ENCODE measurements at regions not wholly inside any gene's neighbourhood (a gene's known extent, or its start where the extent isn't known, plus 50 kb on each side); places are given as distances from the start of the nearest gene placed in this dataset.

DNA sequence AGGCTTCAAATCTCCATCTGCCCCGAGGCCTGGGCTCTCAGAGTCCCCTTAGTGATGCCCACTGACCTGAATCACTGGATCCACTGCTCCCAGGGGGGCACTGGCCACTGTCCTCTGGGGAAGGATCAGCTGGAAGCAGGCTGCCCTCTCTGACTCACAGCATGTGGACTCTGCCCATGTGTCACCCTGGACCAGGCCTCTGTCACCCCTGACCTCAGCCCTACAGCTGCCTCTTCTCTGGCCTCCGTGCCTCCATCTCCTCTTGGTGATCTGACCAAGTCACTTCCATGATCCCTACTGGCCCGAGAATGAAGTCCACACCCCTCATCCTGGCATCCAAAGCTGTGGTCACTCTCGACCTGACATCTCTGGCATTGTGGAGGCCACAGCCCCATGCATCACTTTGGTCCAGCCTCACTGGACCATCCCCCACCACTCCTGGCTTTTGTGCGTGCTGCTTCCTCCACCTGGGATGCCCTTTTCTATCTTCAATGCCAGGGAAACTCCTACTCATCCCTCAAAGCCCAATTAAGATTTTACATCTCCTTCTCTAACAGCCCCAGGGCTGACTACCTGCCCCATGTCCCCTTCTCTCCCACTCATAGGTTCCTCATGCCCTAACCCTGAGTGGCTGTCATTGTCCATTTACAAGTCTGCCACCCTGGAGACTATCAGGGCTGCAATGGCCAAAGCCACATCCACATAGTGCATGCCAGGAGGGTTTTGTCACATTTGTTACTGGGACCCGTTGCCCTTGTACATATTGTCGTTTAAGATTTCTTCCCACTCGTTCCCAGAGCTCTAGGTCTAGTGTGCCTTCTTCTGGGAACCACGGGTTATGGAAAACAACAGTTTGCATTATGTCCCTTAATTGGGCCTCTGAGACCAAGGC is 685.0 kb downstream of the MATN1 start:
- no peak for DNase-seq (ENCODE audit: low spot score)

DNA sequence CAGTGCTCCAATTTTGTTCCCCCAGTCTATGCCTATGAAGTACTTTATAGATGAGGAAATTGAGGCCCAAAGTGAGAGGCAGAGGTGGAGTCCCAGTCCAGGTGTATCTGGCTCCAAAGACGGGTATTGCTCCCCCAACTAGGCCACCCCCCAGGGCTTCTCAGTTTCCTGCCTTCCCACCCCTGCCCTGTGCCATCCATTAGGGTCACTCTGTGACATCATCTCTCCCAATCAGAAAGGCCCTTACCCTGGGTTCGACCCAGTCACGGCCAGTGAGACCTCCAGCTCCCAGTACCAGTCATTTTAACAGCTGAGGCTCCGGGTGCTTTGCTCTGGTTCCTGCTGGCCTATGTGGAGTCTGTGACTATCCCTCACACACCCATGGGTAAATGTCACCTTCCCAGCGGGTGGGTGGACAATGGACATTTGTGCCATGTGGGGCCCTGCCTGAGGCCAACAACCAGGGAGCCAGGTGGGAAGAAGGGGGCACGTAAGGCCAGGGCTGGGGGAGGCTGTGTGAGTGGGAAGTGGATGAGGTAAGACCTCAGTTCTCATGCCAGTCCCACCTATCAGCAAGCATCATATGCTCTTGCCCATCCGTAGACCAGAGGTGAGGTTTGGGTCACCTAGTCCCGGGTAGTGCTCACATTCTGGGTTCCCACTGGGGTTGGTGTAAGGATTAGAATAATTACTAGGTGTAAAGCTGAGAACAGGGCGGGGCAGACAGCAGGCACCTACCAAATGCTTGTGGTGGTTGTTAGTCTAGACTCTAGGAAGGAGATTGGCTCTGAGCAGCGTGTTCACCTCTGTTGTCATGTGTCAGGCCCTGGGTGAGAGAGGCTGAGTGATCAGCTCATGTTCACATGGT is 685.9 kb downstream of the MATN1 start:
- no peak for DNase-seq (ENCODE audit: low spot score)

DNA sequence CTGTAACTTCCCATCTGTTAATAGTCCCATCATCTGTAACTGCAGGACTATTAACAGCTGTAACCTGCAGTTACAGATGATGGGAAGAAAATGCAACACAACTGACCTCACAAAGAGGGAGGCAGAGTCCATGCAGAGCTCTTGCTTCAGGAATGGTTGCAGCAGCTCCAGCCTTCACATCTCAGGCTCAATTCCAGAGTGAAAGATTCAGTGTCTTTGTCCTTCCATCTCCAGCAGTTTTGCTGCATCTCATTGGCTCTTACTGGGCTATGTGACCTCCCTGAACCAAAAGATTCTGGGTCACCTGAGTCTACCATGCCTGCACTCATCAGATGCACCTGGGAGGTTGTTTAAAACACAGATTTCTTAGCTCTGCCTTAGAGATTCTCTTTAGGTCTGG is 686.7 kb downstream of the MATN1 start:
- DNase-seq (ENCODE audit: low spot score) = no peak

- no peak for DNase-seq (ENCODE audit: low spot score)
These were observed 687.2 kb downstream of the MATN1 start for GRCh38 chr1:30036229-30036547.

GRCh38 chr1:30035522-30036228 is 687.7 kb downstream of the MATN1 start:
- no peak for DNase-seq (ENCODE audit: low spot score)

- peak; percentile 8 for DNase-seq (ENCODE audit: low spot score)
These were observed 688.5 kb downstream of the MATN1 start for GRCh38 chr1:30034627-30035521.

GRCh38 chr1:30034105-30034626 is 689.2 kb downstream of the MATN1 start:
- no peak for DNase-seq (ENCODE audit: low spot score)

DNA sequence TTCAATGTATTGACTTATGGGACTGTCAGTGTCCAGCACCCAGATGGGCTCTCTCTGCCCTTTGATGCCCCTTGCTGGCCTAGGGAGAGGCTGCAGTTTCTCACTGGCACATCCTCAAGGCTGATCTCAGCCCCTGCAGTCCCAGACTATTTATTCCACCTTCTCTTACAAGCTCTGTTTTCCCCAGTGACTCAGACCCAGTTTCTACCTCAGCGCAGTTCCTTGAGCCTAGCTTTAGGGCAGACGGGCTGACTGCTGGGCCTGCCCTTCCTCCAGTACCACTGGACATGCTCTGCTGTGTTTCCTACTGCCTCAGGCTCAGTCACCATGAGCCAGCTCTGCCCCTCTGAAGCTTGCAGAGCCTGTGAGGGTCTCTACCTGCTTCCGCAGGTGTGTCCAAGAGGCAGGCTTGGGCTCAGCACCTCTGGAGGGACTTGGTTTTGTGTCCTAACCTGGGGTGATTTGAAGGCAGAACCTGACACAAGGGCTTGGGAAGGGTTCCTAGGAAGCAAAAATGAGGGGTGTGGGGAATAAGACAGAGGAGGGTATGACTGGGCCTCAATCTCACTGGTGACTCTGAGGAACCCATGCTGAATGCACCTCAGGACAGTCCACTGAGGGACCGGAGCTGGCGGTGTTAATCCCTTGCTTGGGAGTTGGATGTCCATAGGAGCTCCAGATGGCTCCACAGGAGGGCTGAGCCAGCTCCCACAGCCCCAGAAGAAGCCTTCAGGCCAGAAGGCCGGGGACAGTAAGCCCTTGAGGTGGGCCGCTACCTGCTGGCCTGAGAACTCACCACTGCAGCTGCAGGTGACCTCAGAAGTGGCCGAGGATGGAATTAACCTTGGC is 689.9 kb downstream of the MATN1 start:
- DNase-seq (ENCODE audit: low spot score) = no peak

DNA sequence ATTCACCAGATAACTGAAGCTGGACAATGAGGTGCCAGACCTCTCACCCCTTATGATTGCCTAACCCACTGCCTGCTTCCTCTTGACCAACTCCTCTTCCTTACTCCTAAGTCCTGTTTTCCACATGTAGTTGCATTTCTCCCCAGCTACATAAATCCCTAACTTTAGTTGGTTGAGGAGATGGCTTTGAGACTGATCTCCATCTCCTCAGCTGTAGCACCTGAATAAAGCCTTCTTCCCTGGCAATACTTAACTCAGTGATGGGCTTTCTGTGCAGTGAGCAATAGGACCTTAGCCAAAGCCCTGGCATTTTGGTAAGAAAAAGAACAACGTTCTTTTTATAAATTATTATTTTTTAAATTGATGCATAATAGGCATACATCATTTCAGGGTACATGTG is 691.1 kb downstream of the MATN1 start:
- no peak for DNase-seq (ENCODE audit: low spot score)

DNA sequence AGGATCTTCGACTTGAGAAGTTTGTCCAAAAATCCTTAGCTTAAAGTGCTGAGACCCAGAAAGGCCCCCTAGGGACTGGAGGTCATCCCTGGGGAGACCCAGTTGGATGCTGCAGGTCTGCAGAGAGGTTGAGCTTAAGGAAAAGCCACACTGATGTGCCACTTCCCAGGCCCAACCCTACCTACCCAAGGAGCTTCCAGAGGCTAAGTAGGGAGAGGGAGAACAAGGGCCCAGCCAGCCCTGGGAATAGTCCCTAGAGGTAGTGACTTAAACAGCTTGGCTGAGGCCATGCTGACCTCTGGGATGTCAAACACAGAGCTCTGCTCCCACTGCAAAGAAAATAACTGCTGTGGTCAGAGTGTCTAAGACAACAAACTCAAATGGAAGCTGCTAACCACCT is 693.7 kb downstream of the MATN1 start:
- DNase-seq (ENCODE audit: low spot score) = no peak

- no peak for DNase-seq (ENCODE audit: low spot score)
These were observed 694.4 kb downstream of the MATN1 start for GRCh38 chr1:30028939-30029338.

- DNase-seq (ENCODE audit: low spot score) = no peak
These were observed 695.1 kb downstream of the MATN1 start for GRCh38 chr1:30028283-30028682.

- DNase-seq (ENCODE audit: low spot score) = no peak
These were observed 696.1 kb downstream of the MATN1 start for GRCh38 chr1:30027247-30027646.

- no peak for DNase-seq (ENCODE audit: low spot score)
These were observed 698.8 kb downstream of the MATN1 start for GRCh38 chr1:30024411-30025195.

- DNase-seq (ENCODE audit: low spot score) = no peak
These were observed 699.9 kb downstream of the MATN1 start for GRCh38 chr1:30023339-30024022.

- no peak for DNase-seq (ENCODE audit: low spot score)
These were observed 709.4 kb downstream of the MATN1 start for GRCh38 chr1:30014031-30014430.

DNA sequence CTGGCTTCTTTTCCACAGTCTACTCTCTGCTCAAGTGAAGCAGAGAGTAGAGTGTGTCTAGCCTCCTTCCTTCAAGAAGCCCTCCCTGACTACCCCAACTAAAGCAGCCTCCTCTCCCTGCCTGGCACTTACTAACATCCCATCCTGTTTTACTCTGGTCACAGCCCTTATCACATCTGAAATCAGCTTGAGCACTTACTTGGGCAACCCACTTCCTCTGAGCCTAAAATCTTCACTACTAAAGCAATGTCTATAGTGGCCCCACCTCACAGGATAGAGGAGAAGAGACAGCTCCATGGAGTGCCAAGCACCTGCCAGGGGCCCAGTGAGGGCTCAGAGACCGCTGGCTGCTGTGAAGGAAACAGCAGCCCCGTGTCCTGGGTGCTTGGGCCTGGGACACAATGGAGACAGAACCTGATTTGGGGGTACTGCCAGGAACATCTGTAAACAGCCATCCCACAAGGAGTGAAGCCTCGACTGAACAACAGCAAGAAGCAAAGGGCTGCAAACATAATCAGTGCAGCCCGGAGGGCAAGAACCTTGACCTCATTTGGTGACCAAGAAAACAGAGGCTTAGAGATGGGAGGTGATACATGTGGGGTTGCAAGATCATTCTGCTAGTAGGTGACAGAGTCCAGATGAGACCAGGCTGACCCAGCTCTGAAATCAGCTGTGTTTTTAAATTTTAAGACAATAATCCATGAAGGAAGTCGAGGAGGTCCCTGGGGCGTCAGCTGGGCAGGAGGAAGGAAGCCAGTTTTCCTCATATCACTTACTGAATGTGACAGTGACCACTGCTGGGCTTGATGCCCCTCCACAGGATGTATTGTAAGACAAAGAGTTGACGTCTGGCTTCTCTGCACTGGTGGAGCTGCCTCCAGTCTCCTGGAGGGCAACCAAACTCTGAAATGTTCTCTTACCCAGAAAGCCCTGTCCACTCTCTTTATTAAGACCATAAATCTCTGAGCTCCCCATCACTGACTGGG is 710.6 kb downstream of the MATN1 start:
- no peak for DNase-seq (ENCODE audit: low spot score)

Measured in umbilical cord (tissue), 1 donor.